ENCODE measurements at regions not wholly inside any gene's neighbourhood (a gene's known extent, or its start where the extent isn't known, plus 50 kb on each side); places are given as distances from the start of the nearest gene placed in this dataset.
"Not testable (repeated sequence)": the region's sequence is repeated elsewhere in the genome, so short reads cannot be mapped to it uniquely, and the experiment has no call there.

GRCh38 chr5:110268985-110269384, 457.5 kb downstream of the TMEM232 start:
- DNase-seq (ENCODE audit: insufficient read length, low spot score): no peak
- FAIRE-seq: no peak

GRCh38 chr5:110269478-110270142, 456.9 kb downstream of the TMEM232 start:
- FAIRE-seq: no peak
- no peak for DNase-seq (ENCODE audit: insufficient read length, low spot score)

- FAIRE-seq (no peak), DNase-seq (ENCODE audit: insufficient read length, low spot score) (no peak)
Measured at GRCh38 chr5:110275878-110276277, 450.6 kb downstream of the TMEM232 start.

- DNase-seq (ENCODE audit: insufficient read length, low spot score): not testable (repeated sequence)
Measured at GRCh38 chr5:110278449-110278848, 448.0 kb downstream of the TMEM232 start.

GRCh38 chr5:110284121-110284520, 442.4 kb downstream of the TMEM232 start:
- FAIRE-seq; DNase-seq (ENCODE audit: insufficient read length, low spot score): not testable (repeated sequence)

More at GRCh38 chr5:110278449-110278848, 448.0 kb downstream of the TMEM232 start:
- FAIRE-seq: not testable (repeated sequence)

- DNase-seq (ENCODE audit: insufficient read length, low spot score): no peak
Measured at GRCh38 chr5:110288766-110289511, 437.5 kb downstream of the TMEM232 start.

GRCh38 chr5:110289512-110289810, 437.0 kb downstream of the TMEM232 start:
- FAIRE-seq (no peak), DNase-seq (ENCODE audit: insufficient read length, low spot score) (no peak)

More at GRCh38 chr5:110288766-110289511, 437.5 kb downstream of the TMEM232 start:
- FAIRE-seq: no peak

- FAIRE-seq: no peak
- no peak for DNase-seq (ENCODE audit: insufficient read length, low spot score)
Measured at GRCh38 chr5:110290542-110290941, 435.9 kb downstream of the TMEM232 start.

GRCh38 chr5:110294281-110294680, 432.2 kb downstream of the TMEM232 start:
- FAIRE-seq (no peak), DNase-seq (ENCODE audit: insufficient read length, low spot score) (no peak)

- DNase-seq (ENCODE audit: insufficient read length, low spot score): no peak
- FAIRE-seq: no peak
Measured at GRCh38 chr5:110297152-110297670, 429.3 kb downstream of the TMEM232 start.

GRCh38 chr5:110304176-110304575, 422.3 kb downstream of the TMEM232 start:
- no peak for FAIRE-seq
- no peak for DNase-seq (ENCODE audit: insufficient read length, low spot score)

- DNase-seq (ENCODE audit: insufficient read length, low spot score): no peak
- FAIRE-seq: no peak
Measured at GRCh38 chr5:110306650-110307049, 419.8 kb downstream of the TMEM232 start.

- no peak for FAIRE-seq
- DNase-seq (ENCODE audit: insufficient read length, low spot score): no peak
Measured at GRCh38 chr5:110309222-110309621, 417.2 kb downstream of the TMEM232 start.

- DNase-seq (ENCODE audit: insufficient read length, low spot score); FAIRE-seq: not testable (repeated sequence)
Measured at GRCh38 chr5:110316566-110316965, 409.9 kb downstream of the TMEM232 start.

GRCh38 chr5:110321117-110321516, 405.4 kb downstream of the TMEM232 start:
- FAIRE-seq: no peak

GRCh38 chr5:110323357-110323756, 403.1 kb downstream of the TMEM232 start:
- DNase-seq (ENCODE audit: insufficient read length, low spot score): no peak
- FAIRE-seq: no peak

More at GRCh38 chr5:110321117-110321516, 405.4 kb downstream of the TMEM232 start:
- no peak for DNase-seq (ENCODE audit: insufficient read length, low spot score)

- FAIRE-seq (no peak), DNase-seq (ENCODE audit: insufficient read length, low spot score) (no peak)
Measured at GRCh38 chr5:110323832-110324231, 402.6 kb downstream of the TMEM232 start.

- no peak for FAIRE-seq
Measured at GRCh38 chr5:110324876-110325275, 401.6 kb downstream of the TMEM232 start.

GRCh38 chr5:110329955-110330525, 396.4 kb downstream of the TMEM232 start:
- DNase-seq (ENCODE audit: insufficient read length, low spot score): no peak
- no peak for FAIRE-seq

More at GRCh38 chr5:110324876-110325275, 401.6 kb downstream of the TMEM232 start:
- DNase-seq (ENCODE audit: insufficient read length, low spot score): no peak

GRCh38 chr5:110333384-110333783, 393.1 kb downstream of the TMEM232 start:
- FAIRE-seq: no peak
- DNase-seq (ENCODE audit: insufficient read length, low spot score): no peak

GRCh38 chr5:110335361-110336066, 391.0 kb downstream of the TMEM232 start:
- FAIRE-seq (no peak), DNase-seq (ENCODE audit: insufficient read length, low spot score) (no peak)

Data from HTR-8/SVneo (cell line).